HG03135 (cell line): ENCODE measurements at regions not wholly inside any gene's neighbourhood (a gene's known extent, or its start where the extent isn't known, plus 50 kb on each side); places are given as distances from the start of the nearest gene placed in this dataset.
"Not testable (repeated sequence)": the region's sequence is repeated elsewhere in the genome, so short reads cannot be mapped to it uniquely, and the experiment has no call there.

ENCODE experiments used
- ATAC-seq: cut with Tn5 transposase; IDR thresholded peaks from one replicate; pipeline ENCODE4 v1.9.1; 2021; ENCODE audit warnings: mild to moderate bottlenecking, moderate library complexity; ENCODE audit not compliant: unreplicated experiment

GRCh38 chr7:82701949-82702348, 258.4 kb upstream of the CACNA2D1 start:
- ATAC-seq, result no peak

- no peak for ATAC-seq
Measured at GRCh38 chr7:82700741-82701140, 257.2 kb upstream of the CACNA2D1 start.

GRCh38 chr7:82699773-82700186, 256.2 kb upstream of the CACNA2D1 start:
- no peak for ATAC-seq

GRCh38 chr7:82697897-82698296, 254.3 kb upstream of the CACNA2D1 start:
- no peak for ATAC-seq

- no peak for ATAC-seq
Measured at GRCh38 chr7:82696631-82697030, 253.1 kb upstream of the CACNA2D1 start.

GRCh38 chr7:82694022-82694421, 250.4 kb upstream of the CACNA2D1 start:
- ATAC-seq, result no peak

- no peak for ATAC-seq
Measured at GRCh38 chr7:82690929-82691328, 247.4 kb upstream of the CACNA2D1 start.

GRCh38 chr7:82685214-82685613, 241.6 kb upstream of the CACNA2D1 start:
- no peak for ATAC-seq

GRCh38 chr7:82678716-82679115, 235.1 kb upstream of the CACNA2D1 start:
- ATAC-seq, result no peak

GRCh38 chr7:82678259-82678658, 234.7 kb upstream of the CACNA2D1 start:
- no peak for ATAC-seq

GRCh38 chr7:82677493-82677892, 233.9 kb upstream of the CACNA2D1 start:
- ATAC-seq, result peak; percentile 95

- ATAC-seq, result no peak
Measured at GRCh38 chr7:82676777-82677463, 233.3 kb upstream of the CACNA2D1 start.

GRCh38 chr7:82675396-82675795, 231.8 kb upstream of the CACNA2D1 start:
- no peak for ATAC-seq

GRCh38 chr7:82674268-82674667, 230.7 kb upstream of the CACNA2D1 start:
- no peak for ATAC-seq

- no peak for ATAC-seq
Measured at GRCh38 chr7:82672078-82672477, 228.5 kb upstream of the CACNA2D1 start.

GRCh38 chr7:82669141-82669540, 225.6 kb upstream of the CACNA2D1 start:
- no peak for ATAC-seq

- no peak for ATAC-seq
Measured at GRCh38 chr7:82668676-82669075, 225.1 kb upstream of the CACNA2D1 start.

GRCh38 chr7:82665966-82666507, 222.5 kb upstream of the CACNA2D1 start:
- no peak for ATAC-seq

GRCh38 chr7:82655965-82656364, 212.4 kb upstream of the CACNA2D1 start:
- no peak for ATAC-seq

- not testable (repeated sequence) for ATAC-seq
Measured at GRCh38 chr7:82650095-82650494, 206.5 kb upstream of the CACNA2D1 start.

GRCh38 chr7:82633592-82633991, 190.0 kb upstream of the CACNA2D1 start:
- ATAC-seq, result no peak

- no peak for ATAC-seq
Measured at GRCh38 chr7:82631998-82632397, 188.4 kb upstream of the CACNA2D1 start.

- no peak for ATAC-seq
Measured at GRCh38 chr7:82629583-82629982, 186.0 kb upstream of the CACNA2D1 start.
